PFSK-1 (cell line): ENCODE measurements at regions not wholly inside any gene's neighbourhood (a gene's known extent, or its start where the extent isn't known, plus 50 kb on each side); places are given as distances from the start of the nearest gene placed in this dataset.

Experiments
- FOXP2 ChIP-seq: optimal IDR thresholded peaks from 2 replicates; pipeline ENCODE3; 2011; ENCODE audit warnings: borderline replicate concordance, control low read depth, inconsistent platforms; ENCODE audit not compliant: insufficient read depth; ENCODE audit errors: extremely low read length, extremely low read depth
- POLR2AphosphoS5 ChIP-seq: IDR thresholded peaks from 2 replicates; pipeline ENCODE4 v1.6.1; 2012; ENCODE audit warnings: low read depth, mild to moderate bottlenecking, control low read depth, low read length, moderate library complexity
- SIN3A ChIP-seq: IDR thresholded peaks from 2 replicates; pipeline ENCODE4 v1.6.1; 2012; ENCODE audit warnings: mild to moderate bottlenecking, low read length, moderate library complexity, borderline replicate concordance; ENCODE audit not compliant: insufficient read depth
- TAF1 ChIP-seq: IDR thresholded peaks from 2 replicates; pipeline ENCODE4 v1.6.1; 2012; ENCODE audit warnings: low read length, control low read depth, borderline replicate concordance; ENCODE audit not compliant: insufficient read depth
- TF ChIP-seq, protein P1 (sequence below), 2 experiments: IDR thresholded peaks; 2 replicates each; pipeline versions ENCODE4 v1.6.1 to v1.8.0; 2011 to 2012; ENCODE audit warnings: low read depth in 2 of 2, low read length in 2 of 2, control low read depth in 1 of 2, inconsistent platforms in 1 of 2, mild to moderate bottlenecking in 1 of 2, moderate library complexity in 1 of 2; ENCODE audit not compliant: insufficient read depth in 1 of 2

- TF ChIP-seq POLR2AphosphoS5 = no peak
Measured at GRCh38 chr16:13554643-13555042, 365.3 kb upstream of the ERCC4 start.

DNA sequence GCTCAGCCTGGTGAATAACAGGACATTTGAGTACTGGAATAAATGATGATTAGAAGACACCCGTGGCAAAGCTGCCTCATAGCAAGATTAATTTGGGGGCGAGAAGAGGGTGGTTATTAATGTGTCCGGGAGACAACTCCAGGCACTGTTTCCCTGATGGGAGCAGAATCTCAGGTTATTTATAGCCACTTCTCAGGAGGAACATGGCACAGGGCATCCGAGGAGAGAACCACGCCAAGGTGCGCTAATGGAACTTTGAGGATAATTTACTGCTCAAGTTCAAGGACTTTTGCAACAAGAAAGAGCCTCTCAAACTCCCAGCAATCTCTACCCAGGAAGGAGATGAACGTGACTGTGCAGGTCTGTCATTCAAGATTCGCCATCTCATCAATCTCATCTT is 362.5 kb upstream of the ERCC4 start:
- no peak for TF ChIP-seq FOXP2
- TF ChIP-seq SIN3A = no peak
- no peak for TF ChIP-seq TAF1
- TF ChIP-seq, protein P1, sequence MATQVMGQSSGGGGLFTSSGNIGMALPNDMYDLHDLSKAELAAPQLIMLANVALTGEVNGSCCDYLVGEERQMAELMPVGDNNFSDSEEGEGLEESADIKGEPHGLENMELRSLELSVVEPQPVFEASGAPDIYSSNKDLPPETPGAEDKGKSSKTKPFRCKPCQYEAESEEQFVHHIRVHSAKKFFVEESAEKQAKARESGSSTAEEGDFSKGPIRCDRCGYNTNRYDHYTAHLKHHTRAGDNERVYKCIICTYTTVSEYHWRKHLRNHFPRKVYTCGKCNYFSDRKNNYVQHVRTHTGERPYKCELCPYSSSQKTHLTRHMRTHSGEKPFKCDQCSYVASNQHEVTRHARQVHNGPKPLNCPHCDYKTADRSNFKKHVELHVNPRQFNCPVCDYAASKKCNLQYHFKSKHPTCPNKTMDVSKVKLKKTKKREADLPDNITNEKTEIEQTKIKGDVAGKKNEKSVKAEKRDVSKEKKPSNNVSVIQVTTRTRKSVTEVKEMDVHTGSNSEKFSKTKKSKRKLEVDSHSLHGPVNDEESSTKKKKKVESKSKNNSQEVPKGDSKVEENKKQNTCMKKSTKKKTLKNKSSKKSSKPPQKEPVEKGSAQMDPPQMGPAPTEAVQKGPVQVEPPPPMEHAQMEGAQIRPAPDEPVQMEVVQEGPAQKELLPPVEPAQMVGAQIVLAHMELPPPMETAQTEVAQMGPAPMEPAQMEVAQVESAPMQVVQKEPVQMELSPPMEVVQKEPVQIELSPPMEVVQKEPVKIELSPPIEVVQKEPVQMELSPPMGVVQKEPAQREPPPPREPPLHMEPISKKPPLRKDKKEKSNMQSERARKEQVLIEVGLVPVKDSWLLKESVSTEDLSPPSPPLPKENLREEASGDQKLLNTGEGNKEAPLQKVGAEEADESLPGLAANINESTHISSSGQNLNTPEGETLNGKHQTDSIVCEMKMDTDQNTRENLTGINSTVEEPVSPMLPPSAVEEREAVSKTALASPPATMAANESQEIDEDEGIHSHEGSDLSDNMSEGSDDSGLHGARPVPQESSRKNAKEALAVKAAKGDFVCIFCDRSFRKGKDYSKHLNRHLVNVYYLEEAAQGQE (IDR thresholded peaks at IDR 0.05; ENCODE audit: insufficient read depth in 1 of 2, low read depth in 2 of 2, low read length in 2 of 2) = no peak

DNA sequence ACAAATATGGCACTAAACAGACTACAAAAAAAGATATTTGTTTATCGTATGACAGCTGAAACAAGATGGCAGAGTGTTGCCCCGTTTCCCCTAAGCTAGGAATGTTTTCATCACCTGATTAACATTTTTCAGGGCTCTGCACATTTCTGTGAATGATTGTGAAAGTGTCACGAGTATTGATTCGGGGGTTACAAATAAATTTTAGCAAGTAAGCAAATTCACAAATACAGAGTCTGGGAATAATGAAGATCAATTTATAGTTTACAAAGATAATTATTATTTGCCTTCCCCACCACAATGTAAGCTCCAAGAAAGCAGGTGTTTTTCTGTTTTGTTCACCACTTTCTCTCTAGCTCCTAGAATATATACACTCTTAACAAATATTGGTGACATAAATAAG is 361.2 kb upstream of the ERCC4 start:
- TF ChIP-seq, protein P1 (IDR thresholded peaks at IDR 0.05; ENCODE audit: insufficient read depth in 1 of 2, low read depth in 2 of 2, low read length in 2 of 2) = no peak
- TF ChIP-seq TAF1 (no peak), SIN3A (no peak), POLR2AphosphoS5 (no peak), FOXP2 (no peak)

GRCh38 chr16:13559624-13560023 is 360.3 kb upstream of the ERCC4 start:
- TF ChIP-seq POLR2AphosphoS5 = no peak
- TF ChIP-seq FOXP2 = no peak
- TF ChIP-seq SIN3A = no peak
- TF ChIP-seq TAF1 = no peak
- TF ChIP-seq, protein P1 (IDR thresholded peaks at IDR 0.05; ENCODE audit: insufficient read depth in 1 of 2, low read depth in 2 of 2, low read length in 2 of 2) = no peak

GRCh38 chr16:13560151-13560550 is 359.8 kb upstream of the ERCC4 start:
- TF ChIP-seq POLR2AphosphoS5 (no peak), FOXP2 (no peak), SIN3A (no peak), TAF1 (no peak)
- TF ChIP-seq, protein P1 (IDR thresholded peaks at IDR 0.05; ENCODE audit: insufficient read depth in 1 of 2, low read depth in 2 of 2, low read length in 2 of 2) = no peak
